Neural progenitor cell (in vitro differentiated cells): ENCODE measurements at regions not wholly inside any gene's neighbourhood (a gene's known extent, or its start where the extent isn't known, plus 50 kb on each side); places are given as distances from the start of the nearest gene placed in this dataset.

ENCODE experiments used
- EZH2 ChIP-seq: fragments of 200-600 bp; sonication (generic); IDR thresholded peaks from 2 replicates; pipeline ENCODE4 v1.6.1; 2017; ENCODE audit warnings: antibody characterized with exemption, mild to moderate bottlenecking, moderate library complexity
- TF ChIP-seq, protein P1 (sequence below): fragments of 200-600 bp; sonication (generic); IDR thresholded peaks from 2 replicates; pipeline ENCODE4 v1.5.1; 2017; ENCODE audit warnings: antibody characterized with exemption, mild to moderate bottlenecking

DNA sequence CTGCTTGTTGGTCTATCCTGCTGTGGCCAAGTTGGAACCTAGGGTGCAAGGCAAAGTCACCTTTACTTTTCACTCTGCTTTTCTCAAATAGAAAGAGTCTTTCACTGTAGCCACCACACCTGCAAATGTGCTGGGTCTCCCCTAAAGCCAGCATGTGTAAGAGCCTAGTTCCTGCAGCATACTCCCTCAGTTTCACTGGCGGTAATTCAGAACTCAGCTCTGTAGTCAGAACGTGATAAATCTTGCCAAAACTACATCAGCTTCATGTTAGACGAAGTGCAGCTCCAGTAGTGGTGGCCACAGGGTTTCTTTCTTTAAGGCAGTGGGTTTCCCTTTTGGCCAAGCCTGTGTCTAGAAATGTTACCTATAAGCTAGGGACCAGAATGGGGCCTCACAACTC lies 72.0 kb upstream of the HMGCLL1 start:
- no peak for TF ChIP-seq EZH2
- TF ChIP-seq, protein P1, sequence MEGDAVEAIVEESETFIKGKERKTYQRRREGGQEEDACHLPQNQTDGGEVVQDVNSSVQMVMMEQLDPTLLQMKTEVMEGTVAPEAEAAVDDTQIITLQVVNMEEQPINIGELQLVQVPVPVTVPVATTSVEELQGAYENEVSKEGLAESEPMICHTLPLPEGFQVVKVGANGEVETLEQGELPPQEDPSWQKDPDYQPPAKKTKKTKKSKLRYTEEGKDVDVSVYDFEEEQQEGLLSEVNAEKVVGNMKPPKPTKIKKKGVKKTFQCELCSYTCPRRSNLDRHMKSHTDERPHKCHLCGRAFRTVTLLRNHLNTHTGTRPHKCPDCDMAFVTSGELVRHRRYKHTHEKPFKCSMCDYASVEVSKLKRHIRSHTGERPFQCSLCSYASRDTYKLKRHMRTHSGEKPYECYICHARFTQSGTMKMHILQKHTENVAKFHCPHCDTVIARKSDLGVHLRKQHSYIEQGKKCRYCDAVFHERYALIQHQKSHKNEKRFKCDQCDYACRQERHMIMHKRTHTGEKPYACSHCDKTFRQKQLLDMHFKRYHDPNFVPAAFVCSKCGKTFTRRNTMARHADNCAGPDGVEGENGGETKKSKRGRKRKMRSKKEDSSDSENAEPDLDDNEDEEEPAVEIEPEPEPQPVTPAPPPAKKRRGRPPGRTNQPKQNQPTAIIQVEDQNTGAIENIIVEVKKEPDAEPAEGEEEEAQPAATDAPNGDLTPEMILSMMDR = no peak
